Activated B cell treated with CpG ODN at 0.5 μM for 24 hours (primary cell): ENCODE measurements at regions not wholly inside any gene's neighbourhood (a gene's known extent, or its start where the extent isn't known, plus 50 kb on each side); places are given as distances from the start of the nearest gene placed in this dataset.

ENCODE experiments used
- ATAC-seq: fragments of 200-7000 bp; cut with Tn5 transposase; one replicate; pipeline ENCODE4 v1.10.0; 2021; ENCODE audit warnings: low read depth, mild to moderate bottlenecking, moderate library complexity
- CTCF ChIA-PET: fragments of 350-600 bp; sonication (Branson Sonifier 250); formaldehyde crosslinking; loops from one replicate; lab custom pipeline; 2021; ENCODE audit warnings: antibody characterized with exemption; lab: Charles Lee
- POLR2A ChIA-PET: fragments of 350-600 bp; sonication (Branson Sonifier 250); formaldehyde crosslinking; loops from one replicate; lab custom pipeline; 2021; ENCODE audit warnings: antibody characterized with exemption; lab: Charles Lee
- DNase-seq: peaks from one replicate; pipeline ENCODE4 v3.0.0; 2022
- H3K27ac Mint-ChIP-seq: one replicate; pipeline ENCODE4 v1.8.0; 2020; ENCODE audit warnings: mixed read lengths
- H3K27me3 Mint-ChIP-seq: one replicate; pipeline ENCODE4 v1.8.0; 2021; ENCODE audit warnings: mixed read lengths
- H3K36me3 Mint-ChIP-seq: one replicate; pipeline ENCODE4 v1.8.0; 2021; ENCODE audit warnings: low read depth, mixed read lengths
- H3K4me1 Mint-ChIP-seq: one replicate; pipeline ENCODE4 v1.8.0; 2021; ENCODE audit warnings: mixed read lengths
- H3K4me3 Mint-ChIP-seq: one replicate; pipeline ENCODE4 v1.8.0; 2020; ENCODE audit warnings: mild to moderate bottlenecking, mixed read lengths
- H3K9me3 Mint-ChIP-seq: one replicate; pipeline ENCODE4 v1.8.0; 2020; ENCODE audit warnings: mixed read lengths
- intact Hi-C: fragments of 100-400 bp; cut with micrococcal nuclease; formaldehyde crosslinking; loops from one replicate; pipeline ENCODE4 v1.15.1; 2024
- TF ChIP-seq, protein P1 (sequence below): fragments of 200-600 bp; IDR thresholded peaks from one replicate; pipeline ENCODE4 v1.8.0; 2022; ENCODE audit warnings: antibody characterized with exemption, mild to moderate bottlenecking

DNA sequence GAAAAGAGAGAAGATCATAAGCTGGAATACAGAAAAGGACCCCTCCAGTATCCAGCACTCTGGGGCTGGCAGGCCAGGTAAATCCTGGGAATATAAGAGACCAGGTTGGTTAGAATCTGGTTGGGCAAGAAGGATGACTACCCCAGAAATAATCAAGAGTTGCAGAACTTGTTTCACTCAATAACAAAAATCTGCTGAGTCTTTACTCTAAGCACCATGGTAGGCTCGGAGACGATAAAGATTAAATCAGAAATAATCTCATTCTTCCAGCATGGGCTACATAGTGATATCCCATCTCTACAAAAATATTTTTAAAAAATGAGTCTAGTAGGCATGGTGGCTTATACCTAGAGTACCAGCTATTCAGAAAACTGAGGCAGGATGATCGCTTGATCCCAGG lies 138.0 kb upstream of the KCNJ16 start:
- POLR2A ChIA-PET: no interaction called here
- Mint-ChIP-seq H3K27ac (no peak overlapping the region), H3K9me3 (no peaks in the 10 kb centered on the region), H3K4me1 (no peaks in the 10 kb centered on the region), H3K4me3 (no peak overlapping the region), H3K27me3 (no peaks in the 10 kb centered on the region), H3K36me3 (no peaks in the 10 kb centered on the region)
- DNase-seq (no peak), ATAC-seq (no peak)
- CTCF ChIA-PET: no interaction called here
- intact Hi-C loops: no loop called here
- TF ChIP-seq, protein P1, sequence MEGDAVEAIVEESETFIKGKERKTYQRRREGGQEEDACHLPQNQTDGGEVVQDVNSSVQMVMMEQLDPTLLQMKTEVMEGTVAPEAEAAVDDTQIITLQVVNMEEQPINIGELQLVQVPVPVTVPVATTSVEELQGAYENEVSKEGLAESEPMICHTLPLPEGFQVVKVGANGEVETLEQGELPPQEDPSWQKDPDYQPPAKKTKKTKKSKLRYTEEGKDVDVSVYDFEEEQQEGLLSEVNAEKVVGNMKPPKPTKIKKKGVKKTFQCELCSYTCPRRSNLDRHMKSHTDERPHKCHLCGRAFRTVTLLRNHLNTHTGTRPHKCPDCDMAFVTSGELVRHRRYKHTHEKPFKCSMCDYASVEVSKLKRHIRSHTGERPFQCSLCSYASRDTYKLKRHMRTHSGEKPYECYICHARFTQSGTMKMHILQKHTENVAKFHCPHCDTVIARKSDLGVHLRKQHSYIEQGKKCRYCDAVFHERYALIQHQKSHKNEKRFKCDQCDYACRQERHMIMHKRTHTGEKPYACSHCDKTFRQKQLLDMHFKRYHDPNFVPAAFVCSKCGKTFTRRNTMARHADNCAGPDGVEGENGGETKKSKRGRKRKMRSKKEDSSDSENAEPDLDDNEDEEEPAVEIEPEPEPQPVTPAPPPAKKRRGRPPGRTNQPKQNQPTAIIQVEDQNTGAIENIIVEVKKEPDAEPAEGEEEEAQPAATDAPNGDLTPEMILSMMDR: no peak

GRCh38 chr17:69943058-69943457 lies 132.0 kb upstream of the KCNJ16 start:
- no peak for DNase-seq
- H3K27ac Mint-ChIP-seq: no peak overlapping the region
- intact Hi-C loops: loop anchor here (10.0 kb wide), 1 partner anchor 58 kb away; no protein-coding TSS in a partner anchor
- H3K27me3 Mint-ChIP-seq: no peaks in the 10 kb centered on the region
- ChIA-PET CTCF (no interaction called here), POLR2A (no interaction called here)
- H3K9me3 Mint-ChIP-seq: no peaks in the 10 kb centered on the region
- no peaks in the 10 kb centered on the region for H3K36me3 Mint-ChIP-seq
- H3K4me3 Mint-ChIP-seq: no peak overlapping the region
- TF ChIP-seq, protein P1: no peak
- H3K4me1 Mint-ChIP-seq: no peaks in the 10 kb centered on the region
- no peak for ATAC-seq

GRCh38 chr17:69944406-69944805 lies 130.6 kb upstream of the KCNJ16 start:
- ATAC-seq (no peak), DNase-seq (no peak)
- TF ChIP-seq, protein P1: no peak
- no peaks in the 10 kb centered on the region for H3K36me3 Mint-ChIP-seq
- no peaks in the 10 kb centered on the region for H3K4me1 Mint-ChIP-seq
- intact Hi-C loops: loop anchor here (10.0 kb wide), 1 partner anchor 60 kb away; no protein-coding TSS in a partner anchor
- H3K27me3 Mint-ChIP-seq: no peaks in the 10 kb centered on the region
- no peaks in the 10 kb centered on the region for H3K9me3 Mint-ChIP-seq
- CTCF ChIA-PET: no interaction called here
- POLR2A ChIA-PET: no interaction called here
- H3K27ac Mint-ChIP-seq: no peak overlapping the region
- no peak overlapping the region for H3K4me3 Mint-ChIP-seq

- no peak overlapping the region for H3K27ac Mint-ChIP-seq
- CTCF ChIA-PET: no interaction called here
Observed at GRCh38 chr17:69945698-69946185, 129.3 kb upstream of the KCNJ16 start.

GRCh38 chr17:69947027-69947759 lies 127.8 kb upstream of the KCNJ16 start:
- Mint-ChIP-seq H3K4me3 (no peak overlapping the region), H3K9me3 (no peaks in the 10 kb centered on the region), H3K27ac (no peak overlapping the region), H3K27me3 (no peaks in the 10 kb centered on the region), H3K36me3 (no peaks in the 10 kb centered on the region), H3K4me1 (no peaks in the 10 kb centered on the region)
- no peak for ATAC-seq
- intact Hi-C loops: loop anchor here (10.0 kb wide), 1 partner anchor 62 kb away; no protein-coding TSS in a partner anchor
- DNase-seq: no peak
- POLR2A ChIA-PET: no interaction called here
- CTCF ChIA-PET: no interaction called here
- TF ChIP-seq, protein P1: no peak

More at GRCh38 chr17:69945698-69946185, 129.3 kb upstream of the KCNJ16 start:
- POLR2A ChIA-PET: interaction anchor here (0.6 kb wide), 1 partner anchor 225 kb away, joined by 3 read pairs; no protein-coding TSS in a partner anchor
- Mint-ChIP-seq H3K4me1 (no peaks in the 10 kb centered on the region), H3K27me3 (no peaks in the 10 kb centered on the region), H3K36me3 (no peaks in the 10 kb centered on the region), H3K9me3 (no peaks in the 10 kb centered on the region), H3K4me3 (no peak overlapping the region)
- ATAC-seq (no peak), DNase-seq (no peak)
- intact Hi-C loops: loop anchor here (10.0 kb wide), 1 partner anchor 61 kb away; no protein-coding TSS in a partner anchor
- TF ChIP-seq, protein P1: no peak
